ENCODE measurements at regions not wholly inside any gene's neighbourhood (a gene's known extent, or its start where the extent isn't known, plus 50 kb on each side); places are given as distances from the start of the nearest gene placed in this dataset.

GRCh38 chr9:113657765-113658544, 194.4 kb downstream of the RGS3 start:
- no peak for TF ChIP-seq GATA3 (IDR thresholded peaks at IDR 0.05; ENCODE audit: low read depth, low read length)
- no peak for TF ChIP-seq GATA2 (IDR thresholded peaks at IDR 0.05; ENCODE audit: low read depth, low read length)

GRCh38 chr9:113658545-113658895, 195.0 kb downstream of the RGS3 start:
- TF ChIP-seq GATA3 (IDR thresholded peaks at IDR 0.05; ENCODE audit: low read depth, low read length), result no peak
- no peak for TF ChIP-seq GATA2 (IDR thresholded peaks at IDR 0.05; ENCODE audit: low read depth, low read length)

DNA sequence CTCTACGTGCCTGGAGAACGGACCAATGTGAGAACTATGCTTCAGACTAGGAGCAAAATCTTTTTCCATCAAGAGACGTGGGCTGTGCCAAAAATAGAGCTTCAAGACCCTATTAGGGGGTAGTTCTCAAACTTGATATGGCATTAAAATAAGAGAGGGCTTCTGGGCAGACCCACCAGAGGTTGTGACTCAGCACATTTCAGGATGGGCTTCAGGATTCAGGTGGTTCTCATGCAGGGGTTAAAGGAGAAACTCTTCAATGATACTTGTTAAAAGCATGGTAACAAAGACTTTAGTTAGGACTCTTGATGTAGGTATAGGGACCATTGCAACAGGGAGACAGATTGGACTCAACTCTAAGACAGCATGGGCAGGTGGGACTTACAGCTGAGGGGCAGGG, 195.5 kb downstream of the RGS3 start:
- no peak for TF ChIP-seq GATA3 (IDR thresholded peaks at IDR 0.05; ENCODE audit: low read depth, low read length)
- TF ChIP-seq GATA2 (IDR thresholded peaks at IDR 0.05; ENCODE audit: low read depth, low read length), result no peak

- TF ChIP-seq GATA3 (IDR thresholded peaks at IDR 0.05; ENCODE audit: low read depth, low read length), result no peak
- TF ChIP-seq GATA2 (IDR thresholded peaks at IDR 0.05; ENCODE audit: low read depth, low read length), result no peak
Measured at GRCh38 chr9:113659740-113660139, 196.2 kb downstream of the RGS3 start.

- TF ChIP-seq GATA2 (IDR thresholded peaks at IDR 0.05; ENCODE audit: low read depth, low read length) (no peak), GATA3 (IDR thresholded peaks at IDR 0.05; ENCODE audit: low read depth, low read length) (no peak)
Measured at GRCh38 chr9:113660196-113660595, 196.7 kb downstream of the RGS3 start.

- TF ChIP-seq GATA3 (IDR thresholded peaks at IDR 0.05; ENCODE audit: low read depth, low read length) (no peak), GATA2 (IDR thresholded peaks at IDR 0.05; ENCODE audit: low read depth, low read length) (no peak)
Measured at GRCh38 chr9:113661074-113661473, 197.5 kb downstream of the RGS3 start.

DNA sequence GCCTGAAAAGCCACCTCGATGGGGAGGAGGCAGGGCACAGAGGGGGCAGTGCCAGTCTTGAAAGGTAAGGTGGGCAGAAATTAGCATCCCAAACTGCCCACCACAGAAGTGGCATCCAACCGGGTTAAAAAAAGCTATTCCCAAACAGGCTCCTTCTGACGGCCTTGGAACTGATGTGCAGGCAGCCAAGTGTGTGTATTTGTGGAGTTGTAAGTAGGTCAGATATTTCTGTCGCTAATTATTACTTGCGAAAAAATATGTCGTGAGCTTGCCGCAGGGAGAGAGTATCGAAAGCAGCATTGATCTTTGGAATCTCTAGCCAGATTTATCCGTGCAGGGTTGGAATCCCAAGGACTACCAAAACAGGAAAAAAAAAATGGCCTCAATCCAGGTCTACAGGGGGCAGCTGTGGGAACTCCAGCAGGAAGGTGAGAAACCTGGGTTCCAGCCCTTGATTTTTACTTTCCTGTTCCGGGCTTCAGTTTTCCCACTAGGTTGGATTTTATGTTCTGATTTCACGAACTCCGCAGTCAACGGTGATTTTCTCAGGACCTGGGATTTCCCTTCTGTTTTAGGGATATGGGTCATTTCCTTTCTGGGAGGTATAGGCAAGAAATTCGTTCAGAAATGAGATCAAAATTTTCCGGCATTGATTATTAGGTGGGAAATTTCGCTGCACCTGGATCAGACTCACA, 200.8 kb downstream of the RGS3 start:
- TF ChIP-seq GATA2 (IDR thresholded peaks at IDR 0.05; ENCODE audit: low read depth, low read length) (no peak), GATA3 (IDR thresholded peaks at IDR 0.05; ENCODE audit: low read depth, low read length) (no peak)

GRCh38 chr9:113665064-113665463, 201.5 kb downstream of the RGS3 start:
- TF ChIP-seq GATA2 (IDR thresholded peaks at IDR 0.05; ENCODE audit: low read depth, low read length), result no peak
- no peak for TF ChIP-seq GATA3 (IDR thresholded peaks at IDR 0.05; ENCODE audit: low read depth, low read length)

DNA sequence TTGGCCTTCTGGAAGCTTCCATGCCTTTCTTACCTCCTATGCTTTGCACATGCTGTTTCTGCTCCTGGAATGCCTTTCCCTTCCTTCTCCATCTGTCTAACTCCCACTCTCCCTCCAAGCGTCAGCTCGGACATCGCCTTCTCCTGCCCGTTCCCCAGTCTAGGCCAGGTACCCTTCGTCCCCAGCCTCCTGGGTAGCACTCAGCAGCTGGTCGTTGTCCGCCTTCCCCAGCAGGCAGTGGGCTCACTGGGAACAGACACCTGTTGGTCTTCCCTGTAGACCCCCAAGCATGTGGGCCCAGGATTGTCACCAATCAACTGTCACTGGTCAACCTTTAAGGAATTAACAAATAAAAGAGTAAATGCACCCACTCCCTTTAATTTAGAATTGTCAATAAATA, 202.2 kb downstream of the RGS3 start:
- no peak for TF ChIP-seq GATA2 (IDR thresholded peaks at IDR 0.05; ENCODE audit: low read depth, low read length)
- TF ChIP-seq GATA3 (IDR thresholded peaks at IDR 0.05; ENCODE audit: low read depth, low read length), result no peak

GRCh38 chr9:113668061-113668460, 204.5 kb downstream of the RGS3 start:
- no peak for TF ChIP-seq GATA2 (IDR thresholded peaks at IDR 0.05; ENCODE audit: low read depth, low read length)
- no peak for TF ChIP-seq GATA3 (IDR thresholded peaks at IDR 0.05; ENCODE audit: low read depth, low read length)

DNA sequence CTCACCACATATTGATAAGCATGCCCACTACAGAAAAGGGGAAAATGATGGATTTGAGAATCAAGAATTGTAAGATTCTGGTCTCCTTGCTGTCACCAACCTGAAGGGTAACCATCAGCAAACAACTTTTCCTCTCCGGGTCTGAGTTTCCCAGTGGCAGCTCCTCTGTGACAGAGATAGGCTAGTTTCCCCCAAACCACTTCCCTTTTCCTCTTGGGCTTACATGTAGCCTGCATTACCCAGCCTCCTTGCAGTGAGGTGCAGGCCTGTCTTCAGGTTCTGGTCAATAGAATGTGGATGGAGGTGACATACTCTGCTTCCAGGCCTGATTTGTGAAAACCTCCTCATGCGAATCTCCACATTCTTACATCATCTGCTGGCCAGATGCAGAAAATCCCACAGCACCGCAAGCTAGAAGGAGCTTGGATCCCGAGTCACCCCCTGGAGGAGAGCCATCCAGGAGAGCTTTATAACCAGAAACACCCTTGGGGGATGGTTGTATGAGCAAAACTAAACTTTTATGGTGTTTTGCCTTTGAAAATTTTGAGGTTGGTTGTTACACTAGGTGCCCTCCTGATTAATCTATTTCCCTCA, 206.1 kb downstream of the RGS3 start:
- TF ChIP-seq GATA2 (IDR thresholded peaks at IDR 0.05; ENCODE audit: low read depth, low read length) (no peak), GATA3 (IDR thresholded peaks at IDR 0.05; ENCODE audit: low read depth, low read length) (no peak)

DNA sequence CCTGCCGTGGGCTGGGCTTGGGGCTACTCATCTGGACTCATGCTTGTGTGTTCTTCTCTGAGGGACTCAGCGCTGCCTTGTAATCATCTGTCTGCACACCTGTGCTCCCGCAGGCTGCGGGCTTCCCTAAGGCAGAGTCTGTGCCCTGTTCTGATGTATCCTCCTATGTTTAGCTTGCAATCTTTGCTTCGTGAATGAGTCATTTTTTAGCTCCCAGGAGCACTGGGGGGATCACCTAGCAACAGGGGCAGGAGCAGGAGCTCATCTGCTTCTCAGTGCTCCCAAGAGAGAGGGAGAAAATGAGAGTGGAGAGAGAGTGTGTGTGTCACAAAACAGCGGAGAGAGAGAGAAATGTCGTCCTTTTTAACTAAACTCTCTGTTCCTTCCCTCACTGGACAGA, 202.4 kb upstream of the ZNF618 start:
- TF ChIP-seq GATA3 (IDR thresholded peaks at IDR 0.05; ENCODE audit: low read depth, low read length) (no peak), GATA2 (IDR thresholded peaks at IDR 0.05; ENCODE audit: low read depth, low read length) (no peak)

GRCh38 chr9:113674436-113674835, 201.7 kb upstream of the ZNF618 start:
- TF ChIP-seq GATA3 (IDR thresholded peaks at IDR 0.05; ENCODE audit: low read depth, low read length) (no peak), GATA2 (IDR thresholded peaks at IDR 0.05; ENCODE audit: low read depth, low read length) (no peak)

GRCh38 chr9:113675475-113675941, 200.6 kb upstream of the ZNF618 start:
- TF ChIP-seq GATA2 (IDR thresholded peaks at IDR 0.05; ENCODE audit: low read depth, low read length) (no peak), GATA3 (IDR thresholded peaks at IDR 0.05; ENCODE audit: low read depth, low read length) (no peak)

GRCh38 chr9:113677057-113677456, 199.1 kb upstream of the ZNF618 start:
- no peak for TF ChIP-seq GATA2 (IDR thresholded peaks at IDR 0.05; ENCODE audit: low read depth, low read length)
- no peak for TF ChIP-seq GATA3 (IDR thresholded peaks at IDR 0.05; ENCODE audit: low read depth, low read length)

Data from SH-SY5Y (cell line).